NT2/D1 (cell line): ENCODE measurements at regions not wholly inside any gene's neighbourhood (a gene's known extent, or its start where the extent isn't known, plus 50 kb on each side); places are given as distances from the start of the nearest gene placed in this dataset.

ENCODE experiments used
- DNase-seq: peaks from one replicate; pipeline ENCODE4 v3.0.0-alpha.2; 2011; ENCODE audit warnings: low read depth, low spot score
- H3K27me3 ChIP-seq: 2 replicates; pipeline ENCODE4 v1.6.0; 2011; ENCODE audit warnings: mild to moderate bottlenecking; ENCODE audit not compliant: insufficient read length, insufficient read depth
- H3K36me3 ChIP-seq: 2 replicates; pipeline ENCODE4 v1.6.1; 2011; ENCODE audit warnings: mild to moderate bottlenecking, low read length, mixed read lengths; ENCODE audit not compliant: insufficient read depth, insufficient read length
- H3K4me1 ChIP-seq: 2 replicates; pipeline ENCODE4 v1.5.1; 2011; ENCODE audit not compliant: insufficient read depth, insufficient read length
- H3K4me3 ChIP-seq: 2 replicates; pipeline ENCODE4 v1.5.1; 2011; ENCODE audit warnings: low read depth; ENCODE audit not compliant: insufficient read length
- H3K9ac ChIP-seq: 2 replicates; pipeline ENCODE4 v1.6.0; 2011; ENCODE audit warnings: low read depth; ENCODE audit not compliant: insufficient read length
- H3K9me3 ChIP-seq: 2 replicates; pipeline ENCODE4 v1.5.1; 2011; ENCODE audit warnings: mild to moderate bottlenecking, low read length; ENCODE audit not compliant: insufficient read depth
- SUZ12 ChIP-seq: IDR thresholded peaks from 2 replicates; pipeline ENCODE4 v1.6.1; 2011; ENCODE audit not compliant: insufficient read length, insufficient read depth; ENCODE audit errors: extremely low read depth
- YY1 ChIP-seq: IDR thresholded peaks from 2 replicates; pipeline ENCODE4 v1.6.1; 2011; ENCODE audit not compliant: insufficient read length, insufficient read depth
- ZNF274 ChIP-seq: IDR thresholded peaks from 2 replicates; pipeline ENCODE4 v1.6.1; 2011; ENCODE audit warnings: mild to moderate bottlenecking, low read depth, low read length

DNA sequence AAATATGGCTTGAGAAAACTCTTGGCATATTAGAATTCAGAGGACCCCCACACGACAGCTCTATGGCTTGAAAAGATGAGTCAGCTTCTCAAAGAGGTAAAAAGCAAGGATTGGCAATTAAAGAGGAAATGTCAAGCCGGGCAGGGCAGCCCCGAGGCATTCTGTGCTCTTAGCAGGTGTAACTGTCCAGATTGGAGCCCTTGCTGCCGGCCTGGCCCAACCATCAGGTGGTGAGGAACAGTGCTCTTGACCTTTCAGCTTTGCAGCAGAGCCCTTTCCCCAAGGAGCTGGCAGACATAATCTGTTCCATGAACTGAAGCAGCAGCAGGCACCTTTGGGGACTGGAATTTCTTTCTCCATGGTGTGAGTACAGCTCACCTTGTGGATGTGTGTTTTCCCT, 287.8 kb downstream of the UTP18 start:
- no peak for DNase-seq
- Histone ChIP-seq H3K36me3 (no peaks in the 10 kb centered on the region), H3K27me3 (no peaks in the 10 kb centered on the region), H3K4me3 (no peak overlapping the region), H3K9ac (no peak overlapping the region), H3K9me3 (0 out of 2 replicates have a peak, but pooled peaks cover 5% of the 10 kb centered on the region), H3K4me1 (no peaks in the 10 kb centered on the region)
- TF ChIP-seq SUZ12 (no peak), ZNF274 (no peak), YY1 (no peak)

DNA sequence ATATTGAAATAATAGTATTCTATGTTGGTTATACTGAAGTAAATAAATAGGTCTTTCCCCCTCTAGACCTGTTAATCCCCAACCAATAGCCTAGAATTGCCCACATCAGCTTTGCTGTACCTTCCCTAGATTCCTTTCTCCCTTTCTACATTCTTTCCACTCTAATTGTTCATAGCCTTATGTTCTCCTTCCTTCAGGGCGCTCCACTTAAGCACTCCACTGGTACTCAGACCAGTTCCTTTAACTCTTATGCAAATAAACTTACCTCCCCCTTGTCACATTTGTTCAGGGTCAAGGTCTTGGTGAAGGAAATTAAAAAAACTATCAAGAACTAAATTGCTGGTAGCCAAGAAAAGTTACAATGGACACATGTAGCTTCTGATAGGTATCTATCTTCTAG, 294.8 kb downstream of the UTP18 start:
- H3K9ac ChIP-seq, result no peak overlapping the region
- no peaks in the 10 kb centered on the region for H3K4me1 ChIP-seq
- no peaks in the 10 kb centered on the region for H3K36me3 ChIP-seq
- H3K9me3 ChIP-seq, result no peaks in the 10 kb centered on the region
- no peak overlapping the region for H3K4me3 ChIP-seq
- H3K27me3 ChIP-seq, result no peaks in the 10 kb centered on the region
- no peak for DNase-seq
- TF ChIP-seq YY1 (no peak), SUZ12 (no peak), ZNF274 (no peak)

- no peak for DNase-seq
- TF ChIP-seq YY1 (no peak), ZNF274 (no peak), SUZ12 (no peak)
- H3K4me1 ChIP-seq, result no peaks in the 10 kb centered on the region
- H3K9me3 ChIP-seq, result no peaks in the 10 kb centered on the region
- H3K4me3 ChIP-seq, result no peak overlapping the region
- no peaks in the 10 kb centered on the region for H3K36me3 ChIP-seq
- no peak overlapping the region for H3K9ac ChIP-seq
- no peaks in the 10 kb centered on the region for H3K27me3 ChIP-seq
Measured at GRCh38 chr17:51559778-51560177, 299.4 kb downstream of the UTP18 start.

DNA sequence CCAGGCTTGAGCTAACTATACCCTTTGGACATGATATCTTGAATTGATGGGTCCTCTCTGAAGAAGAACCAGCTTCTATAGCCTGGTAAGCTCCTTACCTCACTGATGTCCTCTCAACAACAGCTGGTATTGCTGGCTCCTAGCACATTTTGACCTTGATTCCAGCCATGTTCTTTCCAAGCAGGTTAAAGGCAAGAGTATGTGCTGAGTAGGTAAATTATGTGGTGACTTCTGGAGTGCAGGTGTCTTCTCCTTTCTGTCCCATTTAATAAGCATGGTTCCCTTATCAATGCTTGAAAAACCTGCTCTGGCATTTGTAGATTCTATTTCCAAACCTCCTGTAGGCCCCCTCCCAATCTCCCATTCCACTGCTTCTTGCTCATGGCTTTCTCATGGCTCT, 300.1 kb downstream of the UTP18 start:
- H3K4me3 ChIP-seq, result no peak overlapping the region
- no peaks in the 10 kb centered on the region for H3K9me3 ChIP-seq
- no peaks in the 10 kb centered on the region for H3K36me3 ChIP-seq
- TF ChIP-seq YY1 (no peak), ZNF274 (no peak), SUZ12 (no peak)
- no peaks in the 10 kb centered on the region for H3K27me3 ChIP-seq
- H3K4me1 ChIP-seq, result no peaks in the 10 kb centered on the region
- H3K9ac ChIP-seq, result no peak overlapping the region
- no peak for DNase-seq

GRCh38 chr17:51563961-51564360, 303.6 kb downstream of the UTP18 start:
- Histone ChIP-seq H3K36me3 (no peaks in the 10 kb centered on the region), H3K9ac (no peak overlapping the region), H3K9me3 (no peaks in the 10 kb centered on the region), H3K27me3 (no peaks in the 10 kb centered on the region), H3K4me1 (no peaks in the 10 kb centered on the region), H3K4me3 (no peak overlapping the region)
- DNase-seq, result no peak
- TF ChIP-seq ZNF274 (no peak), SUZ12 (no peak), YY1 (no peak)

GRCh38 chr17:51572115-51572514, 311.8 kb downstream of the UTP18 start:
- H3K9ac ChIP-seq, result no peak overlapping the region
- H3K4me3 ChIP-seq, result no peak overlapping the region
- no peaks in the 10 kb centered on the region for H3K36me3 ChIP-seq
- no peak for DNase-seq
- peaks cover 5% of the 10 kb centered on the region; the same call in 1 of the 2 replicates for H3K9me3 ChIP-seq
- no peaks in the 10 kb centered on the region for H3K27me3 ChIP-seq
- no peak for TF ChIP-seq YY1
- TF ChIP-seq ZNF274, result no peak
- no peak for TF ChIP-seq SUZ12
- no peaks in the 10 kb centered on the region for H3K4me1 ChIP-seq
